ENCODE measurements at regions not wholly inside any gene's neighbourhood (a gene's known extent, or its start where the extent isn't known, plus 50 kb on each side); places are given as distances from the start of the nearest gene placed in this dataset.

DNA sequence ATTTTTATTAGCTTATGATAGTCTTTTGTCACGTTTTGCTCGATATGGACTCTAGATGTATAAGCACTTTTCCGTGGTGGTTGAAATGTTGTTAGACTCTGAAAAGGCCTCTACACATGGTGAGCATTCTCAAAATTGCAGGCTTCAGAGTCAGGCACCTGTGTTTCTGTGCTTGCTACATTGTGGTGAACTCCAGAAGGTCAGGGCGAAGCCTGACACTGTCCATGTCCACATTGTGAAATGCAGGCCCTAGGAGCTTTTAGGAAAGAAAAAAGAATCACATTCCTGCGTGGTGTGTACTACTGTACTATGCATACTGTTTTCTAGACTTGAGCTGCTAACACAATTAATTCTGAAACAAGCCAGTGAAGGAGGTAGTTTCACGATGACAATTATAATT is 86.3 kb downstream of the HS3ST1 start:
- DNase-seq (ENCODE audit: low spot score) (no peak), ATAC-seq (ENCODE audit: low FRiP score) (no peak)
- TF ChIP-seq, protein P1, sequence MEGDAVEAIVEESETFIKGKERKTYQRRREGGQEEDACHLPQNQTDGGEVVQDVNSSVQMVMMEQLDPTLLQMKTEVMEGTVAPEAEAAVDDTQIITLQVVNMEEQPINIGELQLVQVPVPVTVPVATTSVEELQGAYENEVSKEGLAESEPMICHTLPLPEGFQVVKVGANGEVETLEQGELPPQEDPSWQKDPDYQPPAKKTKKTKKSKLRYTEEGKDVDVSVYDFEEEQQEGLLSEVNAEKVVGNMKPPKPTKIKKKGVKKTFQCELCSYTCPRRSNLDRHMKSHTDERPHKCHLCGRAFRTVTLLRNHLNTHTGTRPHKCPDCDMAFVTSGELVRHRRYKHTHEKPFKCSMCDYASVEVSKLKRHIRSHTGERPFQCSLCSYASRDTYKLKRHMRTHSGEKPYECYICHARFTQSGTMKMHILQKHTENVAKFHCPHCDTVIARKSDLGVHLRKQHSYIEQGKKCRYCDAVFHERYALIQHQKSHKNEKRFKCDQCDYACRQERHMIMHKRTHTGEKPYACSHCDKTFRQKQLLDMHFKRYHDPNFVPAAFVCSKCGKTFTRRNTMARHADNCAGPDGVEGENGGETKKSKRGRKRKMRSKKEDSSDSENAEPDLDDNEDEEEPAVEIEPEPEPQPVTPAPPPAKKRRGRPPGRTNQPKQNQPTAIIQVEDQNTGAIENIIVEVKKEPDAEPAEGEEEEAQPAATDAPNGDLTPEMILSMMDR (IDR thresholded peaks at IDR 0.05), result no peak

DNA sequence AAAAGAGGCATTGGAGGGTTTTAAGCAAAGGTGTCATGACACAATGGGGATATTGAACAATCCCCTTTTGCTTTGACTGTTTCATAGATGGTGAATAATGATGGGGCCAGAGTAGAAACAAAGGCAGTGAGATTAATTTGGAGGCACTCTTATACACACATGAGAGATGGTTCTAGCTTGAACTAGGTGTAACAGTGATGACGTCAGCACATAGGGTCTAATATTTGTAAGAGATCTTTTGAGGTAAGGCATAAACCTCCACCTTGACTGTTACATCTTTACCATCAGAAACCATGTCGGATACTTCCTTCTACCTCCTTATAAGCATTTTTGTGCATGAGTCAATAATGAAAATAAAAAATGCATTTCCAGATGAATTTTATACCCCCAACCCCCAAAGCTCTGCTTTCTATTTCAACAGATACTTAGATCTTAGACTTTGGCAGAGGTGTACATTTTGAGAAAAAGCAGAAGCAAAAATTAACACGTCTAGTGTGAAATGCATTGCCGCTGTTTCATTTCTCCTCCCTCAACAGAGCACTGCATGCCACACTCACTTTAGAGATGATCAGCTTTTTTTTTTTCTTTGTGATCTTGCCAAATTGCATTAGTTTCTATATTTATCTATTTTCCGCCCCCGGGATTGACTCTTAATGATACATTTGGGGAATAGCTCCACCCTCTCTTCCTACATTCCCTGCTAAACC is 87.2 kb downstream of the HS3ST1 start:
- ATAC-seq (ENCODE audit: low FRiP score) (no peak), DNase-seq (ENCODE audit: low spot score) (no peak)
- TF ChIP-seq, protein P1 (IDR thresholded peaks at IDR 0.05), result no peak

DNA sequence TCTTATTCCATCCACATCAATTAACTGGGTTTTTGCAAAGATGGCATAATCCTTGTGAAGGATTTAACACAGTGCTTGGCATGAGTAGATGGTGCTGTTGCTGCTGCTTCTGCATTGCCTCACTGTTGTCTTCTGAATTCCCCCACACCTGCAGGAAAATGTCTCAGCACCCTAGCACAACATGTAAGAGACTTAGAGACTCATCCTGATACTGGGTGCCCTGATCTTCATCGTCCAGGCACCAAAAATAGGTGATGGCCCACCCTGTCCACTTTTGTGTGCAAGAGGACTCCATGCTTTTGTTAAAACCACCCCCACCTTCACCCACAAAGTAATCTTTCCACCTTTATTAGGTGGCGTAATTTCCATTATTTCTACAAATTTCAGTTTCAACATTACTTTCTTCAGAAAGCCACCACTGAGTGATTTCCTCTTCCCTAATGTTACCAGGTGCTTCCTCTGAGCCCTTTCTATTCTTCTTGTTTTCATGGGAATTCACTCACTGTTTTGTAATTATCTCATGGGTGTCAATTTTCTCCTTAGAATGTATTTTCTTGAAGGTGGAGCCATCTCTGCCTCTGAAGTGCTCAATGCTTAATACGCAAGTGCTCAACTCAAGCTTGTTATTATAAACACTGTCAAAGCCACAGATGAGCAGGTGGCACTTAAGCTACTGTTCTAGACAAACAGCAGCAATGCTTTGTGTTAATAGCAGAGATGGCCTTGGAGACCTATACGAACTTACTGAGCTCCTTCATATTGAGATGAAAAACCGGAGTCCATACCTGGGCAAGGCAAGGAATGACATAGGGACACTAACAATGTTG is 89.5 kb downstream of the HS3ST1 start:
- ATAC-seq (ENCODE audit: low FRiP score) (no peak), DNase-seq (ENCODE audit: low spot score) (no peak)
- TF ChIP-seq, protein P1 (IDR thresholded peaks at IDR 0.05), result no peak

DNA sequence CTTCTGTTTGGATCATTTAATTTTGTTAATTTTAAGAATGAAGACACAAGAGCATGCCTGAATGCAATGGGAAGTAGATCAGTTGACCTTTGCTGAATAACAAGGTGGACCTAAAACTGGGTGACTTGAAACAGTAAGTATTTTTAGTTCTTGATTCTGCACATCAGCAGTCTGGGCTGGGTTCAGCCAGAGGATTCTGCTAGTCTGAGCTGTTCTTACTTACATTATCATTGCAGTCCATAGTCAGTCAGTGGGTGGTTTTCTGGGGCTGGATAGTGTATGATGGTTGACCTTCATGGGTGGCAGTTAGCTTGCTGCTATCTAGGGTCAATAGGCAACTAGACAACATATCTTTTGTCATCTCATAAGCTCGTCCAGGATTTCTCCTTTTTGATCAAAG is 91.4 kb downstream of the HS3ST1 start:
- TF ChIP-seq, protein P1 (IDR thresholded peaks at IDR 0.05), result no peak
- no peak for DNase-seq (ENCODE audit: low spot score)

DNA sequence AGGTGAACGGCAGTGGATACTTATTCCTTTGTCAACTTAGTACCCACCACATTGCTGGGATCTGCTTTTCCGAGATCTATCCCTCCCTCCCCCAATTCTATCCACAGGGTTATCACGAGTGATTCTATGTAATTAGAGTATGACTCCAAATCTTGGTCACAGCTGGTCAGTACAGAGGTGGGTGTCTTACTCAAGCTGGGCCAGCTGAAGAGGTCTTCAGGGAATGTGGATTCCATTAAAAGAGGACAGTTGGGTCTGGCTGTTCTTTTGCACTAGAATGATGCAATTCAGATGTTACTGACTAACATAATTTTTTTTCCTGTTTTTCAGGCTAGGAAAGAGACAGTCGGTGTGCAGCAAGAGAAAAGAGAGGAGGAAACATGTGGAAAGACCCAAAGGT is 92.3 kb downstream of the HS3ST1 start:
- ATAC-seq (ENCODE audit: low FRiP score) (no peak), DNase-seq (ENCODE audit: low spot score) (no peak)
- TF ChIP-seq, protein P1 (IDR thresholded peaks at IDR 0.05), result no peak

More for the DNA sequence above, 91.4 kb downstream of the HS3ST1 start:
- ATAC-seq (ENCODE audit: low FRiP score), result no peak

DNA sequence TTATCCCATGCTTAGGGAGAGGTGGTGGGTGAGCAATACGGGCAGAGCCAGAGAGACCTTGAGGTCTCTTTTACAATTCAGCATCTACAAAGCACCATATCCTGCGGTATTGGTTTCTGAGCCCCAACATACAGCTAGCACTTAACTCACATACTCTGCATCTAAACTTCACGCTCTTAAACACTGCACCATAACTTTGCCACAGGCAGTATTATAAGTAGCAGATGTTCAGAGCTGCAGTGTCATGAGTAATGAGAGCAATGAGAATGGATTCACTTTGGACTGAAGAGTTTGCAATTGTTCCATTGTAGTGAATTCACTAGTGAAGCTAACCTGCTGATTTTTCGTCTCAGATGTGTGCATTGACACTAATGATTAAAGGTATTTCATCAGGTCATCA is 93.8 kb downstream of the HS3ST1 start:
- TF ChIP-seq, protein P1 (IDR thresholded peaks at IDR 0.05), result no peak
- no peak for ATAC-seq (ENCODE audit: low FRiP score)
- DNase-seq (ENCODE audit: low spot score), result no peak
